ENCODE measurements at regions not wholly inside any gene's neighbourhood (a gene's known extent, or its start where the extent isn't known, plus 50 kb on each side); places are given as distances from the start of the nearest gene placed in this dataset.

DNA sequence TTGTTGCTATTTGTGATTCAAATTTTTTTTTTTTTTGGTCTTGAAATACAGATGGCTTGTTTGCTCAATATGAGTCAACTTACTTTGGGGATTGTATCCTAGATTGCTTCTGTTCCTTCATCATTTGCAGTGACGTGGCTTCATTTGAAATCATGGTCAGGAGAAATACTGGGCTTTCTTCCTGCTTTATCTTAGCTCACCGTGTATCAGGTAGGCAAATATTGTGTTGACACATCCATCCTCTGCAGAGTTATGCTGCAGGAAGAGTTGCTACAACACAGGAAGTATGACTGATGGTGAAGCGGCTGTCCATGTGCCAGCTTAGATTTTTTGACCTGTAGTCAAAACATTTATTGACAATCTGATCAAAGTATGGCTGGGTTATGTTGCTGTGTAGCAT lies 232.2 kb downstream of the C4orf33 start:
- H3K9me3 ChIP-seq (replicated peaks; ENCODE audit: control insufficient read depth, insufficient read depth, low read depth, low read length) = no peaks in the 10 kb centered on the region
- POLR2A ChIA-PET = no interaction called here
- no peak overlapping the region for H3K9ac ChIP-seq (ENCODE audit: insufficient read depth in 1 of 2, low read depth in 2 of 2, low read length in 2 of 2)
- in situ Hi-C loops (cut with MboI) (no loop called here), intact Hi-C loops (cut with micrococcal nuclease) (loop anchor here (10.0 kb wide), 1 partner anchor 443 kb away; no protein-coding TSS in a partner anchor)
- H3K36me3 ChIP-seq (ENCODE audit: control insufficient read depth, insufficient read depth, low read length) = no peaks in the 10 kb centered on the region
- no peak overlapping the region for H3K4me2 ChIP-seq (ENCODE audit: insufficient read depth, low read length)
- H3K9me1 ChIP-seq (ENCODE audit: control insufficient read depth, insufficient read depth, low read length) = no peaks in the 10 kb centered on the region
- H2AFZ ChIP-seq (ENCODE audit: low read depth, low read length) = no peak overlapping the region
- WGBS (ENCODE audit: insufficient coverage, low coverage, missing lambda C conversion rate) = 0% methylated on average over 3 of the region's 3 CpGs
- FAIRE-seq (no peak), DNase-seq (ENCODE audit: extremely low read depth in 1 of 4, low spot score in 3 of 4) (no peak), ATAC-seq (no peak)
- H3K79me2 ChIP-seq (ENCODE audit: control insufficient read depth, insufficient read depth, low read length) = no peaks in the 10 kb centered on the region
- no peaks in the 10 kb centered on the region for H3K4me1 ChIP-seq (replicated peaks in 1 of 2; ENCODE audit: control insufficient read depth in 2 of 2, insufficient read depth in 2 of 2, low read length in 2 of 2)
- no peaks in the 10 kb centered on the region for H3K27me3 ChIP-seq (ENCODE audit: control insufficient read depth in 2 of 2, insufficient read depth in 2 of 2, low read length in 2 of 2)
- no TSS peak for BruUV-seq (replicated peaks)
- no peak overlapping the region for H3K4me3 ChIP-seq
- no peaks in the 10 kb centered on the region for H4K20me1 ChIP-seq (replicated peaks; ENCODE audit: control insufficient read depth, insufficient read depth, low read length)
- TF ChIP-seq, protein P1, sequence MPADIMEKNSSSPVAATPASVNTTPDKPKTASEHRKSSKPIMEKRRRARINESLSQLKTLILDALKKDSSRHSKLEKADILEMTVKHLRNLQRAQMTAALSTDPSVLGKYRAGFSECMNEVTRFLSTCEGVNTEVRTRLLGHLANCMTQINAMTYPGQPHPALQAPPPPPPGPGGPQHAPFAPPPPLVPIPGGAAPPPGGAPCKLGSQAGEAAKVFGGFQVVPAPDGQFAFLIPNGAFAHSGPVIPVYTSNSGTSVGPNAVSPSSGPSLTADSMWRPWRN (IDR thresholded peaks at IDR 0.05; ENCODE audit: low read depth) = no peak
- TF ChIP-seq PRMT5 (CRISPR knock-in tag; IDR thresholded peaks at IDR 0.05) (no peak), KLF1 (tag; IDR thresholded peaks at IDR 0.05) (no peak), MTF1 (CRISPR knock-in tag; IDR thresholded peaks at IDR 0.05; ENCODE audit: borderline replicate concordance) (no peak), MAFF (IDR thresholded peaks at IDR 0.05; ENCODE audit: low read length) (no peak), EHMT2 (IDR thresholded peaks at IDR 0.05) (no peak), HSF4 (CRISPR knock-in tag; IDR thresholded peaks at IDR 0.05; ENCODE audit: borderline replicate concordance) (no peak), SNIP1 (IDR thresholded peaks at IDR 0.05; ENCODE audit: low read depth) (no peak), ZNF766 (CRISPR knock-in tag; conservative IDR thresholded peaks at IDR 0.05) (no peak), RB1 (IDR thresholded peaks at IDR 0.05; ENCODE audit: low read depth) (no peak), ZNF274 (IDR thresholded peaks at IDR 0.05; ENCODE audit: borderline replicate concordance, low read depth, low read length) (no peak), POLR2A (conservative IDR thresholded peaks at IDR 0.05) (no peak), EZH2 (IDR thresholded peaks at IDR 0.05; ENCODE audit: borderline replicate concordance, low read depth, low read length) (no peak), C11orf30 (IDR thresholded peaks at IDR 0.05; ENCODE audit: low read depth) (no peak), ZNF785 (CRISPR knock-in tag; IDR thresholded peaks at IDR 0.05) (no peak), SNRNP70 (optimal IDR thresholded peaks at IDR 0.05; ENCODE audit: low read depth, low read length) (no peak)
- TF ChIP-seq, protein P2, sequence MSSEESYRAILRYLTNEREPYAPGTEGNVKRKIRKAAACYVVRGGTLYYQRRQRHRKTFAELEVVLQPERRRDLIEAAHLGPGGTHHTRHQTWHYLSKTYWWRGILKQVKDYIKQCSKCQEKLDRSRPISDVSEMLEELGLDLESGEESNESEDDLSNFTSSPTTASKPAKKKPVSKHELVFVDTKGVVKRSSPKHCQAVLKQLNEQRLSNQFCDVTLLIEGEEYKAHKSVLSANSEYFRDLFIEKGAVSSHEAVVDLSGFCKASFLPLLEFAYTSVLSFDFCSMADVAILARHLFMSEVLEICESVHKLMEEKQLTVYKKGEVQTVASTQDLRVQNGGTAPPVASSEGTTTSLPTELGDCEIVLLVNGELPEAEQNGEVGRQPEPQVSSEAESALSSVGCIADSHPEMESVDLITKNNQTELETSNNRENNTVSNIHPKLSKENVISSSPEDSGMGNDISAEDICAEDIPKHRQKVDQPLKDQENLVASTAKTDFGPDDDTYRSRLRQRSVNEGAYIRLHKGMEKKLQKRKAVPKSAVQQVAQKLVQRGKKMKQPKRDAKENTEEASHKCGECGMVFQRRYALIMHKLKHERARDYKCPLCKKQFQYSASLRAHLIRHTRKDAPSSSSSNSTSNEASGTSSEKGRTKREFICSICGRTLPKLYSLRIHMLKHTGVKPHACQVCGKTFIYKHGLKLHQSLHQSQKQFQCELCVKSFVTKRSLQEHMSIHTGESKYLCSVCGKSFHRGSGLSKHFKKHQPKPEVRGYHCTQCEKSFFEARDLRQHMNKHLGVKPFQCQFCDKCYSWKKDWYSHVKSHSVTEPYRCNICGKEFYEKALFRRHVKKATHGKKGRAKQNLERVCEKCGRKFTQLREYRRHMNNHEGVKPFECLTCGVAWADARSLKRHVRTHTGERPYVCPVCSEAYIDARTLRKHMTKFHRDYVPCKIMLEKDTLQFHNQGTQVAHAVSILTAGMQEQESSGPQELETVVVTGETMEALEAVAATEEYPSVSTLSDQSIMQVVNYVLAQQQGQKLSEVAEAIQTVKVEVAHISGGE (CRISPR knock-in tag; IDR thresholded peaks at IDR 0.05) = no peak
- TF ChIP-seq, protein P3, sequence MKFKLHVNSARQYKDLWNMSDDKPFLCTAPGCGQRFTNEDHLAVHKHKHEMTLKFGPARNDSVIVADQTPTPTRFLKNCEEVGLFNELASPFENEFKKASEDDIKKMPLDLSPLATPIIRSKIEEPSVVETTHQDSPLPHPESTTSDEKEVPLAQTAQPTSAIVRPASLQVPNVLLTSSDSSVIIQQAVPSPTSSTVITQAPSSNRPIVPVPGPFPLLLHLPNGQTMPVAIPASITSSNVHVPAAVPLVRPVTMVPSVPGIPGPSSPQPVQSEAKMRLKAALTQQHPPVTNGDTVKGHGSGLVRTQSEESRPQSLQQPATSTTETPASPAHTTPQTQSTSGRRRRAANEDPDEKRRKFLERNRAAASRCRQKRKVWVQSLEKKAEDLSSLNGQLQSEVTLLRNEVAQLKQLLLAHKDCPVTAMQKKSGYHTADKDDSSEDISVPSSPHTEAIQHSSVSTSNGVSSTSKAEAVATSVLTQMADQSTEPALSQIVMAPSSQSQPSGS (CRISPR knock-in tag; IDR thresholded peaks at IDR 0.05) = no peak
- CTCF ChIA-PET (ENCODE audit: low intra/inter-chr PET ratio) = no interaction called here
- H3K27ac ChIP-seq (ENCODE audit: extremely low read depth, low read depth, low read length) = no peak overlapping the region
